Panc1 (cell line): ENCODE measurements at regions not wholly inside any gene's neighbourhood (a gene's known extent, or its start where the extent isn't known, plus 50 kb on each side); places are given as distances from the start of the nearest gene placed in this dataset.

Source experiments
- ATAC-seq: fragments of 200-7000 bp; cut with Tn5 transposase; 2 replicates; pipeline ENCODE4 v1.9.1; 2020; ENCODE audit warnings: mild to moderate bottlenecking, moderate library complexity
- BruUV-seq: library from RNA; stranded (reverse); fragments of 400-500 nt; replicated peaks from 2 replicates; lab custom pipeline; 2021; lab: Mats Ljungman, UMichigan
- CTCF ChIA-PET: fragments of 300-600 bp; sonication (Branson Sonifier 250); formaldehyde crosslinking; loops from one replicate; lab custom pipeline; 2022; ENCODE audit warnings: antibody characterized with exemption; lab: Charles Lee
- POLR2A ChIA-PET: fragments of 300-600 bp; sonication (Branson Sonifier 250); formaldehyde crosslinking; loops from one replicate; lab custom pipeline; 2022; ENCODE audit warnings: antibody characterized with exemption; lab: Charles Lee
- DNase-seq: peaks from one replicate; pipeline ENCODE4 v3.0.0-alpha.2; 2010; ENCODE audit warnings: low read depth, low spot score
- H3K27ac ChIP-seq: 2 replicates; pipeline ENCODE4 v1.5.1; 2011; ENCODE audit warnings: mild to moderate bottlenecking, low read length, inconsistent platforms
- H3K27me3 ChIP-seq: fragments of 200-500 bp; sonication (Bioruptor generic); 2 replicates; pipeline ENCODE4 v1.6.0; 2014; ENCODE audit warnings: low read length, inconsistent platforms; ENCODE audit not compliant: control insufficient read depth, insufficient read depth
- H3K36me3 ChIP-seq: fragments of 200-500 bp; sonication (Bioruptor generic); 2 replicates; pipeline ENCODE4 v1.5.1; 2014; ENCODE audit warnings: inconsistent platforms, mild to moderate bottlenecking, low read length, moderate library complexity; ENCODE audit not compliant: control insufficient read depth, insufficient read depth
- H3K4me1 ChIP-seq: 2 replicates; pipeline ENCODE4 v1.5.1; 2011; ENCODE audit warnings: inconsistent platforms, mild to moderate bottlenecking, low read length, moderate library complexity; ENCODE audit not compliant: control insufficient read depth, insufficient read depth
- H3K4me3 ChIP-seq, 2 experiments: 2 replicates each; pipeline ENCODE4 v1.5.1; 2011 to 2012; ENCODE audit warnings: low read depth in 2 of 2, low read length in 2 of 2, mild to moderate bottlenecking in 2 of 2, inconsistent platforms in 1 of 2, moderate library complexity in 1 of 2
- H3K9me3 ChIP-seq: fragments of 200-500 bp; sonication (Bioruptor generic); 2 replicates; pipeline ENCODE4 v1.5.1; 2014; ENCODE audit warnings: low read depth, mild to moderate bottlenecking, inconsistent platforms, low read length, moderate library complexity; ENCODE audit not compliant: control insufficient read depth, insufficient read depth
- CTCF ChIP-seq: fragments of 450-650 bp; IDR thresholded peaks from 2 replicates; pipeline ENCODE4 v1.5.1; 2017; ENCODE audit warnings: mild to moderate bottlenecking
- POLR2AphosphoS5 ChIP-seq: IDR thresholded peaks from 2 replicates; pipeline ENCODE4 v1.6.1; 2012; ENCODE audit warnings: mild to moderate bottlenecking, low read depth, low read length, moderate library complexity
- REST ChIP-seq, 2 experiments: IDR thresholded peaks; 2 replicates each; pipeline ENCODE4 v1.6.1; 2011 to 2012; ENCODE audit warnings: low read depth in 2 of 2, control low read depth in 1 of 2, low read length in 1 of 2, mild to moderate bottlenecking in 1 of 2, moderate library complexity in 1 of 2; ENCODE audit not compliant: insufficient read depth in 1 of 2
- SIN3A ChIP-seq: IDR thresholded peaks from 2 replicates; pipeline ENCODE4 v1.6.1; 2012; ENCODE audit warnings: low read depth, mild to moderate bottlenecking, low read length, moderate library complexity, borderline replicate concordance; ENCODE audit not compliant: insufficient read depth
- TCF7L2 ChIP-seq: IDR thresholded peaks from 2 replicates; pipeline ENCODE4 v1.6.1; 2011; ENCODE audit warnings: mild to moderate bottlenecking, low read depth, low read length, inconsistent platforms
- in situ Hi-C: cut with HindIII; loops from 2 replicates; pipeline ENCODE4 v1.10.0; 2016; ENCODE audit warnings: low sequenced_read_pairs, low pct_unique_long_range_greater_than_20kb
- intact Hi-C: fragments of 100-400 bp; cut with micrococcal nuclease; formaldehyde crosslinking; loops from one replicate; pipeline ENCODE4 v1.10.0; 2022; ENCODE audit not compliant: unreplicated experiment

GRCh38 chr2:120432293-120432975, 86.5 kb downstream of the INHBB start:
- DNase-seq (no peak), ATAC-seq (no peak)
- ChIA-PET CTCF (no interaction called here), POLR2A (no interaction called here)
- H3K27ac ChIP-seq: no peak overlapping the region
- in situ Hi-C loops (no loop called here), intact Hi-C loops (no loop called here)
- BruUV-seq: no TSS peak
- H3K4me3 ChIP-seq: no peak overlapping the region
- H3K27me3 ChIP-seq: no peaks in the 10 kb centered on the region
- H3K4me1 ChIP-seq: no peaks in the 10 kb centered on the region; the same call in 1 of the 2 replicates
- no peaks in the 10 kb centered on the region for H3K36me3 ChIP-seq
- no peak for TF ChIP-seq POLR2AphosphoS5
- TF ChIP-seq SIN3A: no peak
- H3K9me3 ChIP-seq: no peaks in the 10 kb centered on the region

- Histone ChIP-seq H3K4me3 (no peak overlapping the region), H3K27me3 (no peaks in the 10 kb centered on the region), H3K9me3 (no peaks in the 10 kb centered on the region), H3K27ac (no peak overlapping the region), H3K36me3 (no peaks in the 10 kb centered on the region), H3K4me1 (no peaks in the 10 kb centered on the region; the same call in 1 of the 2 replicates)
- intact Hi-C loops (no loop called here), in situ Hi-C loops (no loop called here)
- TF ChIP-seq SIN3A: no peak
- no peak for TF ChIP-seq REST (IDR thresholded peaks at IDR 0.05; ENCODE audit: insufficient read depth in 1 of 2, low read depth in 2 of 2, low read length in 1 of 2)
- no peak for TF ChIP-seq POLR2AphosphoS5
- no peak for TF ChIP-seq CTCF
- TF ChIP-seq TCF7L2: no peak
- ChIA-PET POLR2A (no interaction called here), CTCF (no interaction called here)
- ATAC-seq: no peak
- no peak for DNase-seq
- no TSS peak for BruUV-seq
Observed at GRCh38 chr2:120432976-120433815, 87.3 kb downstream of the INHBB start.

GRCh38 chr2:120433816-120434290, 87.9 kb downstream of the INHBB start:
- TF ChIP-seq POLR2AphosphoS5 (no peak), REST (IDR thresholded peaks at IDR 0.05; ENCODE audit: insufficient read depth in 1 of 2, low read depth in 2 of 2, low read length in 1 of 2) (no peak), SIN3A (no peak), TCF7L2 (no peak), CTCF (no peak)
- CTCF ChIA-PET: no interaction called here
- no peak for ATAC-seq

More at GRCh38 chr2:120433816-120434290, 87.9 kb downstream of the INHBB start:
- intact Hi-C loops (no loop called here), in situ Hi-C loops (no loop called here)
- Histone ChIP-seq H3K36me3 (no peaks in the 10 kb centered on the region), H3K9me3 (no peaks in the 10 kb centered on the region), H3K4me1 (no peaks in the 10 kb centered on the region; the same call in 1 of the 2 replicates), H3K27ac (no peak overlapping the region), H3K27me3 (no peaks in the 10 kb centered on the region), H3K4me3 (no peak overlapping the region)
- DNase-seq: no peak
- POLR2A ChIA-PET: no interaction called here
- BruUV-seq: no TSS peak
